GM12878 (cell line): ENCODE measurements at regions not wholly inside any gene's neighbourhood (a gene's known extent, or its start where the extent isn't known, plus 50 kb on each side); places are given as distances from the start of the nearest gene placed in this dataset.

ENCODE experiments used
- ATAC-seq: fragments of 200-7000 bp; cut with Tn5 transposase; 3 replicates; pipeline ENCODE4 v1.9.1; 2020; ENCODE audit warnings: mild to moderate bottlenecking, moderate library complexity
- BruUV-seq: library from RNA; stranded (reverse); fragments of 400-500 nt; replicated peaks from 2 replicates; lab custom pipeline; 2021; lab: Mats Ljungman, UMichigan
- CTCF ChIA-PET: fragments of 300-600 bp; sonication (Branson Sonifier 250); formaldehyde crosslinking; extraction: SDS; loops from one replicate; lab custom pipeline; 2021; ENCODE audit warnings: inconsistent platforms; lab: Yijun Ruan, JAX
- POLR2A ChIA-PET: fragments of 350-600 bp; formaldehyde crosslinking; extraction: SDS; loops from one replicate; lab custom pipeline; 2021; ENCODE audit warnings: inconsistent platforms; lab: Charles Lee
- RAD21 ChIA-PET: fragments of 300-600 bp; sonication (Branson Sonifier 250); formaldehyde crosslinking; loops from one replicate; lab custom pipeline; 2023; ENCODE audit warnings: antibody characterized with exemption; ENCODE audit not compliant: unreplicated experiment; lab: Charles Lee
- SMC1A ChIA-PET: fragments of 300-600 bp; sonication (Branson Sonifier 250); formaldehyde crosslinking; loops from one replicate; lab custom pipeline; 2023; ENCODE audit not compliant: unreplicated experiment, uncharacterized antibody; lab: Charles Lee
- DNase-seq: peaks from one replicate; pipeline ENCODE4 v3.0.0-alpha.2; 2011; ENCODE audit warnings: low read depth, low spot score
- FAIRE-seq: peaks from 3 replicates; lab custom pipeline; 2011; peaks lifted over from hg19 to GRCh38; lab: Jason Lieb, UNC
- H2AFZ ChIP-seq: 2 replicates; pipeline ENCODE4 v1.6.0; 2011; ENCODE audit warnings: low read depth, low read length, control low read depth; ENCODE audit not compliant: control insufficient read depth
- H3K27ac ChIP-seq: 2 replicates; pipeline ENCODE4 v1.5.1; 2011; ENCODE audit warnings: control low read depth; ENCODE audit not compliant: control insufficient read depth, insufficient read depth
- H3K27me3 ChIP-seq, 2 experiments: replicated peaks in 1 of 2; 2 replicates each; pipeline versions ENCODE4 v1.6.0 to v1.6.1; 2011; ENCODE audit warnings: low read length in 1 of 2; ENCODE audit not compliant: control insufficient read depth in 2 of 2, insufficient read depth in 2 of 2
- H3K36me3 ChIP-seq, 2 experiments: 2 replicates each; pipeline ENCODE4 v1.5.1; 2011; ENCODE audit warnings: low read length in 1 of 2; ENCODE audit not compliant: control insufficient read depth in 2 of 2, insufficient read depth in 2 of 2
- H3K4me1 ChIP-seq: 2 replicates; pipeline ENCODE4 v1.6.1; 2011; ENCODE audit warnings: mild to moderate bottlenecking, low read length, moderate library complexity, mixed read lengths; ENCODE audit not compliant: control insufficient read depth, insufficient read depth
- H3K4me2 ChIP-seq: 2 replicates; pipeline ENCODE4 v1.6.0; 2011; ENCODE audit warnings: control low read depth; ENCODE audit not compliant: control insufficient read depth, insufficient read depth
- H3K4me3 ChIP-seq: fragments of 200-600 bp; sonication (generic); 2 replicates; pipeline ENCODE4 v1.5.1; 2016
- H3K79me2 ChIP-seq: 2 replicates; pipeline ENCODE4 v1.6.0; 2011; ENCODE audit warnings: low read length; ENCODE audit not compliant: control insufficient read depth, insufficient read depth
- H3K9ac ChIP-seq: 2 replicates; pipeline ENCODE4 v1.8.0; 2011; ENCODE audit warnings: low read length, control low read depth, mixed read lengths; ENCODE audit not compliant: control insufficient read depth, insufficient read depth
- H3K9me3 ChIP-seq: replicated peaks from 3 replicates; pipeline ENCODE4 v1.5.1; 2011; ENCODE audit warnings: mild to moderate bottlenecking, low read length; ENCODE audit not compliant: control insufficient read depth, insufficient read depth
- H4K20me1 ChIP-seq: 2 replicates; pipeline ENCODE4 v1.6.0; 2011; ENCODE audit not compliant: control insufficient read depth, insufficient read depth
- ATF2 ChIP-seq: IDR thresholded peaks from 2 replicates; pipeline ENCODE4 v1.6.1; 2012; ENCODE audit warnings: low read length, inconsistent platforms
- ATF3 ChIP-seq: IDR thresholded peaks from 2 replicates; pipeline ENCODE4 v1.6.1; 2011; ENCODE audit warnings: low read depth, mild to moderate bottlenecking, low read length, moderate library complexity, borderline replicate concordance; ENCODE audit errors: extremely low read depth
- ATF7 ChIP-seq: fragments of 450-650 bp; IDR thresholded peaks from 2 replicates; pipeline ENCODE4 v1.6.1; 2016; ENCODE audit warnings: low read depth, mild to moderate bottlenecking
- BCL3 ChIP-seq: IDR thresholded peaks from 2 replicates; pipeline ENCODE4 v1.6.1; 2011; ENCODE audit warnings: borderline replicate concordance, low read depth, mild to moderate bottlenecking, moderate library complexity, low read length; ENCODE audit not compliant: insufficient read depth, poor library complexity, severe bottlenecking
- CEBPB ChIP-seq, 2 experiments: fragments of 150-350 bp in 1 of 2; IDR thresholded peaks; 2 replicates each; pipeline ENCODE4 v1.6.1; 2012 to 2014; ENCODE audit warnings: low read depth in 2 of 2, low read length in 2 of 2, borderline replicate concordance in 1 of 2, inconsistent platforms in 1 of 2
- CREB1 ChIP-seq: IDR thresholded peaks from 2 replicates; pipeline ENCODE4 v1.6.1; 2012; ENCODE audit warnings: low read depth, mild to moderate bottlenecking, inconsistent platforms
- CREM ChIP-seq: IDR thresholded peaks from 2 replicates; pipeline ENCODE4 v1.6.1; 2014; ENCODE audit warnings: antibody characterized with exemption, low read depth
- EGR1 ChIP-seq, 2 experiments: IDR thresholded peaks; 1 replicate in 1 of 2; 2 replicates in 1 of 2; pipeline ENCODE4 v1.6.1; 2011 to 2012; ENCODE audit warnings: low read depth in 2 of 2, low read length in 2 of 2, borderline replicate concordance in 1 of 2, mild to moderate bottlenecking in 1 of 2, moderate library complexity in 1 of 2
- HDAC6 ChIP-seq: fragments of 200-600 bp; sonication (generic); IDR thresholded peaks from one replicate; pipeline ENCODE4 v1.8.0; 2017; ENCODE audit warnings: antibody characterized with exemption; ENCODE audit not compliant: unreplicated experiment
- IKZF2 ChIP-seq, 2 experiments: fragments of 450-650 bp; IDR thresholded peaks; 2 replicates each; pipeline ENCODE4 v1.6.1; 2017; ENCODE audit warnings: mild to moderate bottlenecking in 2 of 2, moderate library complexity in 2 of 2
- MEF2B ChIP-seq: fragments of 450-650 bp; IDR thresholded peaks from 2 replicates; pipeline ENCODE4 v1.6.1; 2018; ENCODE audit warnings: mild to moderate bottlenecking, moderate library complexity; ENCODE audit not compliant: partially characterized antibody, poor library complexity, severe bottlenecking
- MTA2 ChIP-seq: fragments of 450-650 bp; IDR thresholded peaks from 2 replicates; pipeline ENCODE4 v1.6.1; 2016; ENCODE audit warnings: low read depth, mild to moderate bottlenecking, moderate library complexity
- SIN3A ChIP-seq: IDR thresholded peaks from 2 replicates; pipeline ENCODE4 v1.6.1; 2012; ENCODE audit warnings: low read depth, low read length, improper control_type of control experiment
- SMAD5 ChIP-seq: IDR thresholded peaks from 2 replicates; pipeline ENCODE4 v1.6.1; 2016; ENCODE audit warnings: antibody characterized with exemption, low read depth
- TCF3 ChIP-seq: IDR thresholded peaks from 2 replicates; pipeline ENCODE4 v1.6.1; 2012; ENCODE audit warnings: low read depth, mild to moderate bottlenecking, low read length, borderline replicate concordance; ENCODE audit not compliant: insufficient read depth
- TCF7 ChIP-seq: IDR thresholded peaks from 2 replicates; pipeline ENCODE4 v1.6.1; 2014; ENCODE audit warnings: antibody characterized with exemption, borderline replicate concordance
- YBX1 ChIP-seq: fragments of 450-650 bp; IDR thresholded peaks from 2 replicates; pipeline ENCODE4 v1.6.1; 2016; ENCODE audit warnings: antibody characterized with exemption
- WGBS: methylation state at CpG from one replicate; pipeline ENCODE4 v1.1.6; 2016; ENCODE audit warnings: low lambda C conversion rate; ENCODE audit not compliant: insufficient replicate concordance, insufficient coverage; ENCODE audit errors: missing lambda C conversion rate; 5-methylcytosine and 5-hydroxymethylcytosine counted together
- in situ Hi-C: fragments of 300-500 bp; cut with MboI; formaldehyde crosslinking; loops from 9 replicates; pipeline ENCODE4 v1.14.3; 2018; ENCODE audit warnings: mixed read lengths
- intact Hi-C: fragments of 100-400 bp; cut with micrococcal nuclease; formaldehyde crosslinking; loops from one replicate; pipeline ENCODE4 v1.14.2; 2022; ENCODE audit not compliant: unreplicated experiment

DNA sequence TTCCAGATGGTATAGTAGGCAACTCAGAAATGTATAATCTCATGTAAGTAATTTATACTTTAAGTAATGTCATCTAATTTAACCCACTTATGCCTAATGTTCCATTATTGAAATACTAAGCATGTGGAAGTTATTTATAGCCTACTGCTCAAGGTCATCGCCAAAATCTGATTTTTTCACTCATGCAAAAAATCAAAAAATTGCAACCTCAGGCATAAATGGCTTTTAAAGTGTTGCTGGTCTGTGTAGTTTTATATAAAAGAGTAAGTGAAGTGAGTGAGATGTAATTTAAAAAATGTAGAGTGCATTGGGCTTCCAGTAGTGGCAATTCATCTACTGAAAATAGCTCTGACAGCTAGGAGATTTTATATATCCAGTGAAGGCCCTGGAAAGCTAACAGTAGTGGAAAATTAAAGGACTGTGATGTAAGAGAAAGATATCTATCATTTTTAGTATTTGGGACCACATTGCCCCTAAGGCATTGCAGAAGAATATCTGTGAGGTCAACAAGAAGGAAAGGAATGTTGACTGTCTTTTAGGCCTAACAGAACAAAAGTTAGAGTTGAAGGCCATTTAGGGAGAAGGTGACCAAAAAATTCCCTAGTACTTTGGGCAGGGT lies 624.5 kb upstream of the CHORDC1 start:
- CTCF ChIA-PET, result no interaction called here
- H3K4me3 ChIP-seq, result no peak overlapping the region
- H2AFZ ChIP-seq, result no peak overlapping the region
- no peaks in the 10 kb centered on the region for H3K36me3 ChIP-seq
- RAD21 ChIA-PET, result no interaction called here
- WGBS, result 32% methylated on average over 1 of the region's 1 CpG
- POLR2A ChIA-PET, result no interaction called here
- no peak overlapping the region for H3K27ac ChIP-seq
- H3K9ac ChIP-seq, result no peak overlapping the region
- H3K9me3 ChIP-seq, result no peaks in the 10 kb centered on the region
- FAIRE-seq (no peak), DNase-seq (no peak), ATAC-seq (no peak)
- no peaks in the 10 kb centered on the region for H4K20me1 ChIP-seq
- H3K4me1 ChIP-seq, result no peaks in the 10 kb centered on the region
- no peak overlapping the region for H3K4me2 ChIP-seq
- no peaks in the 10 kb centered on the region for H3K79me2 ChIP-seq
- intact Hi-C loops (no loop called here), in situ Hi-C loops (no loop called here)
- no peaks in the 10 kb centered on the region for H3K27me3 ChIP-seq
- TF ChIP-seq CREB1 (no peak), ATF7 (no peak), MEF2B (no peak), BCL3 (no peak)
- BruUV-seq, result no TSS peak
- SMC1A ChIA-PET, result no interaction called here

DNA sequence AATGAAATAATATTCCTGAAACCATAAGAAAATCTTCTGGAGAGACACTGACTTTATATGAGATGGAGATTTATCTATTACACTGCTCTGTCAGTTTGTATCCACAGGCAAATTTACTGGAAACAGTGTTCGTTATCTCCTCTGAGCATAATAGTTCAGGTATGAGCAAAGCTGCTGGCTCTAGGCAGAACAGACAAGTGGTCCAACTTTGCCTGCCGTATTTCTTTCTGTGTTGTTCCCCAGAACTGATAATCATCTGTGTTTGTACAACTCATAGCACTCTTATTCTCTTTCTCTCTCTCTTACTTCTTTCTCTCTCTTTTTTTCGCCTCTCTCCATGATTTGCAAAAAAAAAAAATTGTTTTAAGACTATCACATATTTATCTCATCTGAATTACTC lies 623.8 kb upstream of the CHORDC1 start:
- ChIA-PET SMC1A (no interaction called here), RAD21 (no interaction called here), POLR2A (no interaction called here), CTCF (no interaction called here)
- H2AFZ ChIP-seq, result no peak overlapping the region
- ATAC-seq, result no peak
- H3K27me3 ChIP-seq, result no peaks in the 10 kb centered on the region
- H3K79me2 ChIP-seq, result no peaks in the 10 kb centered on the region
- no peaks in the 10 kb centered on the region for H4K20me1 ChIP-seq
- WGBS, result 21% methylated on average over 3 of the region's 3 CpGs
- no peak for FAIRE-seq
- no TSS peak for BruUV-seq
- in situ Hi-C loops (no loop called here), intact Hi-C loops (no loop called here)
- no peak for DNase-seq
- H3K9me3 ChIP-seq, result no peaks in the 10 kb centered on the region
- no peak overlapping the region for H3K4me3 ChIP-seq
- no peak overlapping the region for H3K9ac ChIP-seq
- no peaks in the 10 kb centered on the region for H3K36me3 ChIP-seq
- no peak overlapping the region for H3K4me2 ChIP-seq
- no peak overlapping the region for H3K27ac ChIP-seq
- H3K4me1 ChIP-seq, result no peaks in the 10 kb centered on the region
- TF ChIP-seq TCF3, result no peak
- no peak for TF ChIP-seq HDAC6
- no peak for TF ChIP-seq SMAD5
- TF ChIP-seq EGR1 (IDR thresholded peaks at IDR 0.05; ENCODE audit: borderline replicate concordance in 1 of 2, low read depth in 2 of 2, low read length in 2 of 2), result no peak
- TF ChIP-seq TCF7, result no peak
- TF ChIP-seq YBX1, result no peak
- TF ChIP-seq ATF2, result no peak
- no peak for TF ChIP-seq SIN3A
- no peak for TF ChIP-seq CEBPB (IDR thresholded peaks at IDR 0.05; ENCODE audit: borderline replicate concordance in 1 of 2, low read depth in 2 of 2, low read length in 2 of 2)
- no peak for TF ChIP-seq MTA2
- TF ChIP-seq CREM, result no peak
- TF ChIP-seq ATF3, result no peak
- no peak for TF ChIP-seq IKZF2 (IDR thresholded peaks at IDR 0.05)
